HG03558 (cell line): ENCODE measurements at regions not wholly inside any gene's neighbourhood (a gene's known extent, or its start where the extent isn't known, plus 50 kb on each side); places are given as distances from the start of the nearest gene placed in this dataset.
"Not testable (repeated sequence)": the region's sequence is repeated elsewhere in the genome, so short reads cannot be mapped to it uniquely, and the experiment has no call there.

Experiments
- ATAC-seq: cut with Tn5 transposase; IDR thresholded peaks from one replicate; pipeline ENCODE4 v1.9.1; 2021; ENCODE audit warnings: moderate number of reproducible peaks; ENCODE audit not compliant: unreplicated experiment; ENCODE audit errors: extremely low read depth

- ATAC-seq, result no peak
These were observed 128.2 kb upstream of the WDFY3 start for GRCh38 chr4:85094735-85095134.

- no peak for ATAC-seq
These were observed 136.1 kb upstream of the WDFY3 start for GRCh38 chr4:85102606-85103005.

- no peak for ATAC-seq
These were observed 139.7 kb upstream of the WDFY3 start for GRCh38 chr4:85106166-85106565.

- no peak for ATAC-seq
These were observed 140.4 kb upstream of the WDFY3 start for GRCh38 chr4:85106805-85107336.

GRCh38 chr4:85107553-85107952 is 141.1 kb upstream of the WDFY3 start:
- no peak for ATAC-seq

DNA sequence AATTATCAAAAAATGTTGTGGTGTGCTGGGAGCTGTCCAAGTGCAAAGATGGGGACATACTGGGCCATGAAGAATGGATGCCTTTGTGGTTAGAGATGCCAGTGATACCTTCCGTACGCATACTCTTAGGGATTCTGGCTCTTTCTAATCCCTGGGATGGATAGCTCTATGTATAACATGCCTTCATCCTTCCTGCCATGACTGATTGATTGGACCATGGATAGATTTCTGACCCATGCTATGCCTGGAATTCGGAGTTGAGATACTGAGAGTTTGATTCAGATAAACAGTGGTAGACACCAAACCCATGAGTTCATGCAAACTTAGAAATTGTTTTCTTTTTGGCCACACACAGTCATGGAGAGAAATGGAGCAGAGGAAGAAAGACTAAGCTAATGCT is 147.2 kb upstream of the WDFY3 start:
- ATAC-seq, result no peak

DNA sequence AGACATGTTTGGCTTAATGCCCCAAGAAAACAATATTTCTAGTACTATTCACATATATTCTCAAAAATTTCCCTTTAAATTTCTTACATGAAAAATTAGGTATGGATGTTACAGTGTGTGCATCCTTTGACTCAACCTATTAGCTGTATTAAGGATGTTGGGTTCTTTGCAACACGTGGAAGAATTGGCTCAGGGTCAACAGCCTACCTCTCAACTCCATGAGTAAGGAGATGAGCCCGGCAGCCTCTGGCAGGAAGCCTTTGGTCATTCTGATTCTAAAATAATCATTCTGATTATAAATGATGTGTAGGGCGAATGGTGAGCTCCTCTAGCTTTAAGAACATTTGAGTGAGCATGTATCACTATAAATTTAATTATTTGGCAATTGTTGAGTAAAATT is 148.0 kb upstream of the WDFY3 start:
- ATAC-seq, result no peak

DNA sequence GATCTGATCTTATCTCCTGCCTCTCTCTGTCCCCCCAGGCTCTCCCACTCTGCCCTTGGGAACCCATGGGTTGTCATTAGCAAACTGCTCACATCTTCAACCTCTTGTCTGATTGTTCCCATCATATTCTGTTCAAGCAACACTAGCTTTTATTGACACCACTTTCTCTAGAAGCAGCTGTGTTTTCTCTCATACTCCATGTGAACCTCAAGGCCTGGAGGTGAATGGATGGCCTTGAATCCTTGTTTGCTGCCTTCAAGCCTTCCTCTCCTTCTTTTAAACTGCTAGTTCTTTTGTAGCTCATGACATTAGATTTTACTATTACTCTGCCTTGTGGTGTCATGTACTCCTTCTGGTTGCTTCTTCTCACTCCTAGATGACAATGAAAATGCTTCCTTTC is 149.5 kb upstream of the WDFY3 start:
- ATAC-seq, result no peak

DNA sequence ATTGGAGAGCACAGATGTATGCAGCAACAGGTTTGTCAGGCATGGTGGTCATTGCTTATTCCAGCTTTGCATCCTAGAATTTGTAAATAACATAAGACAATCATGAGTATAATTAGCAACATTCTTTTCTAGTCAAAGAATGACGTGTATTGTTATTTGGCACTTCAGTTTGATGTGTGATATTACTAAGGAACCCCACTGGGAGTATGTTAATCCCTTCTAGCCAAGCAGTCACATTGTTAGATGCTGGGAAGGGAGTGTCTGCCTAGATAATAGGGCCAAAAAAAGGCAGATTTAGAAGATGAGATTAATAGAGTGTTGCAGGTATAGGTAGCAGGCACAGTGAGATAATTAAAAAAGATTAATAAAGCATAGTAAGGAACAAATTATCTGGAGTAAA is 159.2 kb upstream of the WDFY3 start:
- no peak for ATAC-seq

DNA sequence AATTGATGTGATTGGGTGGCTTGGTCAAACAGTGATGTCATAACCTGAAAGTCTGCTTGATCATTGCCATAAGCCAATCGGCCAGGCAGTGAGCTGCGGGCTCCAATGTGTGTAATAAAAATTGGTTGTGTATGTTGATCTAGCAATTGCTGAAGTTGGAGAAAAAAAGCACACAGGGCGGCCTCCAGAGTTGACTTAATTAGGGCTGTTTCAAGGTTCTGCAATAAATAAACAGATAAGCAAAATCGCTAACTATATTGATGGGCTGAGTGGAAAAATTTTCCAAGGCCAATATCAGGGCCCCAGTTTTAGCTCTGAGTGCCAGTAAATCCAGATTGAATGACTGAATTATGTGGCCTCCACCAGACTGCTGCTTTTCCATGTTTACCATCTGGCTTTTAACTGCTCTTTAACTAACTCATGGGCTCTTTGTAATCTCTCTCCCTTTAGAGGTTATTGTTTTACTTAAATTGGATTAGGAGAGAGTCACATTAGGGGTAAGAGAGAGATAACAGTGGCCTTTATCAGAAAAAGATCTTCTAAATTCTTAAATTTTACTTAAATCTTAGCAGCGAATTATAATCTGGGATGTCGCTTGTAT is 160.6 kb upstream of the WDFY3 start:
- no peak for ATAC-seq

DNA sequence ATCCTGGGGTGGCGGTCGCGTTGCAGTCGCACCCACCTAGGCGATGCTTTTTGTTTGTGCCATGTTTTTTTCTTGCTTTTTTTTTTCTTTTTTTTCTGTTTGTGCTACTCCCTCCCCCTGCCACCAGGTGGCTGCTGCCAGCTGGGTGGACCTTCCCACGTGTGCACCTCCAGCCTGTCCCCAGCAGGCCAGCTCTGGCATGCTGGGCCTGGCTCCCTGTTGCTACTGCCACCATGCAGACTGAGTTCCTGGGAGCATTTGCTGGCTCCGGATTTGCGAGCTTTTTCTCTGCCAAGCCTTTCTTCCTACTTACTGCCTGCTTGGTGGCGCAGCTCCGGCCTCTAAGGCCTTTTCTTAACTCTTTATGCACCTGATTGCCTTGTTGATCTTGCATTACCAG is 161.2 kb upstream of the WDFY3 start:
- ATAC-seq, result peak; percentile 73

- no peak for ATAC-seq
These were observed 162.0 kb upstream of the WDFY3 start for GRCh38 chr4:85128246-85129204.

GRCh38 chr4:85129354-85130125 is 163.1 kb upstream of the WDFY3 start:
- ATAC-seq, result not testable (repeated sequence)

DNA sequence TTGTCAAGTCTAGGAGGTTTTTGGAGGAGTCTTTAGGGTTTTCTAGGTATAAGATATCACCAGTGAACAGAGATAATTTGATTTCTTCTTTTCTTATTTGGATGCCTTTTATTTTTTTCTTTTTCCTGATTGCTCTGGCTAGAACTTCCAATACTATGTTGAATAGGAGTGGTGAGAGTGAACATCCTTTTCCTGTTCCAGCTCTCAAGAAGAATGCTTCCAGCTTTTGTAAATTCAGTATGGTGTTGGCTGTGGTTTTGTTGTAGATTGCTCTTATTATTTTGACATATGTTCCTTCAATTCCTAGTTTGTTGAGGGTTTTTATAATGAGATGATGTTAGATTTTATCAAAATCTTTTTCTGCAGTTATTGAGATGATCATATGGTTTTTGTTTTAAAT is 165.6 kb upstream of the WDFY3 start:
- no peak for ATAC-seq

DNA sequence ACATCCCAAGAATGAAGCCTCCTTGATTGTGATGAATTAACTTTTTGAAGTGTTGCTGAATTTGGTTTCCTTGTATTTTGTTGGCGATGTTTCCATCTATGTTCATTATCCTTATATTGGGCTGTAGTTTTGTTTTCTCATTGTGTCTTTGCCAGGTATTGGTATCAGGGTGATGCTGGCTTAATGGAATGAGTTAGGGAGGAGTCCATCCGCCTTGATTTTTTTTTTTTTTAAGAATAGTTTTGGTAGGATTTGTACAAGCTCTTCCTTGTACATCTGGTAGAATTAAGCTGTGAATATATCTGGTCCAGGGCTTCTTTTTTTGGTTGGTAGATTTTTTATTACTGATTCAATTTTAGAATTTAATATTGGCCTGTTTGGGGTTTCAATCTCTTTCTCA is 166.1 kb upstream of the WDFY3 start:
- no peak for ATAC-seq

DNA sequence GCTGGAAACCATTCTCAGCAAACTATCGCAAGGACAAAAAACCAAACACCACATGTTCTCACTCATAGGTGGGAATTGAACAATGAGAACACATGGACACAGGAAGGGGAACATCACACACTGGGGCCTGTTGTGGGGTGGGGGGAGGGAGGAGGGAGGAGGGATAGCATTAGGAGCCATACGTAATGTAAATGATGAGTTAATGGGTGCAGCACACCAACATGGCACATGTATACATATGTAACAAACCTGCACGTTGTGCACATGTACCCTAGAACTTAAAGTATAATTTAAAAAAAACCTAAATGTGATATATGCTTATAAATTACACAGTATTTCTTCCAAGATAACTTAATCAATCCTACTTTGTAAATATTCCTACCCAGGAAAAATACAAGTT is 173.3 kb upstream of the WDFY3 start:
- ATAC-seq, result not testable (repeated sequence)

DNA sequence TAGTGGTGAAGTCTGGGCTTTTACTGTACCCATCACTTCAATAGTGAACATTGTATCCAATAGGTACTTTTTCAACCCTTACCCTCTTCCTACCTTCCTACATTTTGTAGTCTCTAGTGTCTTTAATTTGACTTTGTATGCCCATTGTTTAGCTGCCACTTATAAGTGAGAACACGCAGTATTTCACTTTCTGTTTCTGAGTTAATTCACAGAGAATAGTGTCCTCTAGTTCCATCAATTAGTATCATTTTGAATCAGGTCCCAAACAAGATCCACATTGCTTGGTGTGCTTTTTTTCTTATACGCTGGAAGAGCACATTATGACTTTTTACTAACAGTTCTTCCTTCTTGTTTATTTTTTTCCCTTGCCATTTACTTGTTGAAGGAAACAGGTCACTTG is 176.0 kb upstream of the WDFY3 start:
- ATAC-seq, result peak; percentile 47

DNA sequence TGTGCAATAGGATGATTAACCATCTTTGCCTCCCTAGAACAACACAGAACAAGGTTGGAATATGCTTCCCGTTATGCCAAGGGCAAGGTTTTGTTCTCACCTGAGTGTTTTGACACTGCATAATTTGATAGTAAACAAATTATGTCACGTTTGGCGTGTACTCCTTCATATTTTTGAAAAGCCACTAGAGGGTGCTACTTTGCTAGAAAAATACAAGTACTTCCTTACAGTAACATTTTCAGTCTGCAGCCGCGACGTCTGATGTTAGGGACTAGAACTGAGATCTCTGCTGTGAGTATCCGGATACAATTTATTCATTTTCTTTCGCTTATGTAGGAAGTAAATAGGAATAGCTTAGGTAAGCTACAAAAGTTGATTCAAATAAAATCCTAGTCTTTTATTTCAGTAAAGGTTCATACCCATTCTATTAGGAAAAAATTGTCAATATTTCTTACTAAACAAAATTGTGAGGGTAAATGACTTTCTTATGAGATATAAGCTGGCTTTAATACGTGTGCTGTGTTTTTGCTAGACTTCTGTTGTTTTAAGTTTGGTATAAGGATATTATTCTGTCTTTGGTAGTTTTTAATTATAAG is 181.1 kb upstream of the WDFY3 start:
- peak; percentile 87 for ATAC-seq

GRCh38 chr4:85149676-85150075 is 183.2 kb upstream of the WDFY3 start:
- ATAC-seq, result no peak

- no peak for ATAC-seq
These were observed 184.9 kb upstream of the WDFY3 start for GRCh38 chr4:85151371-85151770.
